GM12878 (cell line): ENCODE measurements at regions not wholly inside any gene's neighbourhood (a gene's known extent, or its start where the extent isn't known, plus 50 kb on each side); places are given as distances from the start of the nearest gene placed in this dataset.

Experiments
- ATAC-seq: fragments of 200-7000 bp; cut with Tn5 transposase; 3 replicates; pipeline ENCODE4 v1.9.1; 2020; ENCODE audit warnings: mild to moderate bottlenecking, moderate library complexity
- BruUV-seq: library from RNA; stranded (reverse); fragments of 400-500 nt; replicated peaks from 2 replicates; lab custom pipeline; 2021; lab: Mats Ljungman, UMichigan
- CTCF ChIA-PET: fragments of 300-600 bp; sonication (Branson Sonifier 250); formaldehyde crosslinking; extraction: SDS; loops from one replicate; lab custom pipeline; 2021; ENCODE audit warnings: inconsistent platforms; lab: Yijun Ruan, JAX
- POLR2A ChIA-PET: fragments of 350-600 bp; formaldehyde crosslinking; extraction: SDS; loops from one replicate; lab custom pipeline; 2021; ENCODE audit warnings: inconsistent platforms; lab: Charles Lee
- RAD21 ChIA-PET: fragments of 300-600 bp; sonication (Branson Sonifier 250); formaldehyde crosslinking; loops from one replicate; lab custom pipeline; 2023; ENCODE audit warnings: antibody characterized with exemption; ENCODE audit not compliant: unreplicated experiment; lab: Charles Lee
- SMC1A ChIA-PET: fragments of 300-600 bp; sonication (Branson Sonifier 250); formaldehyde crosslinking; loops from one replicate; lab custom pipeline; 2023; ENCODE audit not compliant: unreplicated experiment, uncharacterized antibody; lab: Charles Lee
- DNase-seq: peaks from one replicate; pipeline ENCODE4 v3.0.0-alpha.2; 2011; ENCODE audit warnings: low read depth, low spot score
- FAIRE-seq: peaks from 3 replicates; lab custom pipeline; 2011; peaks lifted over from hg19 to GRCh38; lab: Jason Lieb, UNC
- H2AFZ ChIP-seq: 2 replicates; pipeline ENCODE4 v1.6.0; 2011; ENCODE audit warnings: low read depth, low read length, control low read depth; ENCODE audit not compliant: control insufficient read depth
- H3K27ac ChIP-seq: 2 replicates; pipeline ENCODE4 v1.5.1; 2011; ENCODE audit warnings: control low read depth; ENCODE audit not compliant: control insufficient read depth, insufficient read depth
- H3K27me3 ChIP-seq, 2 experiments: replicated peaks in 1 of 2; 2 replicates each; pipeline versions ENCODE4 v1.6.0 to v1.6.1; 2011; ENCODE audit warnings: low read length in 1 of 2; ENCODE audit not compliant: control insufficient read depth in 2 of 2, insufficient read depth in 2 of 2
- H3K36me3 ChIP-seq, 2 experiments: 2 replicates each; pipeline ENCODE4 v1.5.1; 2011; ENCODE audit warnings: low read length in 1 of 2; ENCODE audit not compliant: control insufficient read depth in 2 of 2, insufficient read depth in 2 of 2
- H3K4me1 ChIP-seq: 2 replicates; pipeline ENCODE4 v1.6.1; 2011; ENCODE audit warnings: mild to moderate bottlenecking, low read length, moderate library complexity, mixed read lengths; ENCODE audit not compliant: control insufficient read depth, insufficient read depth
- H3K4me2 ChIP-seq: 2 replicates; pipeline ENCODE4 v1.6.0; 2011; ENCODE audit warnings: control low read depth; ENCODE audit not compliant: control insufficient read depth, insufficient read depth
- H3K4me3 ChIP-seq: fragments of 200-600 bp; sonication (generic); 2 replicates; pipeline ENCODE4 v1.5.1; 2016
- H3K79me2 ChIP-seq: 2 replicates; pipeline ENCODE4 v1.6.0; 2011; ENCODE audit warnings: low read length; ENCODE audit not compliant: control insufficient read depth, insufficient read depth
- H3K9ac ChIP-seq: 2 replicates; pipeline ENCODE4 v1.8.0; 2011; ENCODE audit warnings: low read length, control low read depth, mixed read lengths; ENCODE audit not compliant: control insufficient read depth, insufficient read depth
- H3K9me3 ChIP-seq: replicated peaks from 3 replicates; pipeline ENCODE4 v1.5.1; 2011; ENCODE audit warnings: mild to moderate bottlenecking, low read length; ENCODE audit not compliant: control insufficient read depth, insufficient read depth
- H4K20me1 ChIP-seq: 2 replicates; pipeline ENCODE4 v1.6.0; 2011; ENCODE audit not compliant: control insufficient read depth, insufficient read depth
- ASH2L ChIP-seq: fragments of 300-600, 200-600 bp; sonication (generic); IDR thresholded peaks from 2 replicates; pipeline ENCODE4 v1.6.1; 2017; ENCODE audit warnings: low read depth, mild to moderate bottlenecking, borderline replicate concordance
- HDAC2 ChIP-seq: fragments of 200-600 bp; sonication (generic); IDR thresholded peaks from 2 replicates; pipeline ENCODE4 v1.6.1; 2017
- HSF1 ChIP-seq: fragments of 150-350 bp; IDR thresholded peaks from 2 replicates; pipeline ENCODE4 v1.6.1; 2014; ENCODE audit warnings: mild to moderate bottlenecking, low read depth, low read length
- MAX ChIP-seq: IDR thresholded peaks from 2 replicates; pipeline ENCODE4 v1.6.1; 2012; ENCODE audit warnings: low read depth, low read length, improper control_type of control experiment
- MXI1 ChIP-seq: fragments of 150-350 bp; IDR thresholded peaks from 2 replicates; pipeline ENCODE4 v1.6.1; 2011; ENCODE audit warnings: low read depth, mild to moderate bottlenecking, inconsistent platforms, low read length, improper control_type of control experiment
- MYC ChIP-seq: IDR thresholded peaks from 2 replicates; pipeline ENCODE4 v1.6.1; 2011; ENCODE audit warnings: mild to moderate bottlenecking, low read length, moderate library complexity, inconsistent platforms; ENCODE audit not compliant: insufficient read depth, insufficient replicate concordance, insufficient read length, severe bottlenecking
- NR2C1 ChIP-seq: fragments of 450-650 bp; IDR thresholded peaks from 2 replicates; pipeline ENCODE4 v1.6.1; 2017; ENCODE audit warnings: antibody characterized with exemption, mild to moderate bottlenecking, moderate library complexity
- PAX5 ChIP-seq: IDR thresholded peaks from 2 replicates; pipeline ENCODE4 v1.6.1; 2011; ENCODE audit warnings: low read depth, low read length, borderline replicate concordance
- POLR2AphosphoS2 ChIP-seq: IDR thresholded peaks from 2 replicates; pipeline ENCODE4 v1.6.1; 2011; ENCODE audit warnings: low read depth, mild to moderate bottlenecking, low read length, improper control_type of control experiment, moderate library complexity
- SREBF1 ChIP-seq: IDR thresholded peaks from 2 replicates; pipeline ENCODE4 v1.6.1; 2012; ENCODE audit warnings: mild to moderate bottlenecking, low read length
- YBX1 ChIP-seq: fragments of 450-650 bp; IDR thresholded peaks from 2 replicates; pipeline ENCODE4 v1.6.1; 2016; ENCODE audit warnings: antibody characterized with exemption
- ZNF622 ChIP-seq: fragments of 450-650 bp; IDR thresholded peaks from 2 replicates; pipeline ENCODE4 v1.6.1; 2017; ENCODE audit warnings: mild to moderate bottlenecking, inconsistent platforms
- WGBS: methylation state at CpG from one replicate; pipeline ENCODE4 v1.1.6; 2016; ENCODE audit warnings: low lambda C conversion rate; ENCODE audit not compliant: insufficient replicate concordance, insufficient coverage; ENCODE audit errors: missing lambda C conversion rate; 5-methylcytosine and 5-hydroxymethylcytosine counted together
- in situ Hi-C: fragments of 300-500 bp; cut with MboI; formaldehyde crosslinking; loops from 9 replicates; pipeline ENCODE4 v1.14.3; 2018; ENCODE audit warnings: mixed read lengths
- intact Hi-C: fragments of 100-400 bp; cut with micrococcal nuclease; formaldehyde crosslinking; loops from one replicate; pipeline ENCODE4 v1.14.2; 2022; ENCODE audit not compliant: unreplicated experiment

GRCh38 chr3:11699083-11699427 is 55.3 kb upstream of the VGLL4 start:
- no peak for ATAC-seq
- ChIA-PET RAD21 (no interaction called here), POLR2A (no interaction called here), SMC1A (no interaction called here), CTCF (interaction anchor here (0.6 to 1.4 kb wide), 2 partner anchors 105 to 457 kb away, joined by 3 to 5 read pairs; no protein-coding TSS in a partner anchor)
- Histone ChIP-seq H4K20me1 (no peaks in the 10 kb centered on the region), H3K27ac (no peak overlapping the region), H2AFZ (no peak overlapping the region), H3K36me3 (no peaks in the 10 kb centered on the region), H3K9me3 (no peaks in the 10 kb centered on the region), H3K79me2 (no peaks in the 10 kb centered on the region), H3K27me3 (no peaks in the 10 kb centered on the region), H3K4me1 (no peaks in the 10 kb centered on the region), H3K9ac (no peak overlapping the region), H3K4me2 (no peak overlapping the region), H3K4me3 (no peak overlapping the region)
- no peak for DNase-seq
- intact Hi-C loops (no loop called here), in situ Hi-C loops (no loop called here)
- no TSS peak for BruUV-seq
- FAIRE-seq: no peak
- TF ChIP-seq MXI1 (no peak), HSF1 (no peak), ASH2L (no peak), ZNF622 (no peak)
- 93% methylated on average over 2 of the region's 2 CpGs for WGBS

GRCh38 chr3:11698326-11699082 is 54.8 kb upstream of the VGLL4 start:
- Histone ChIP-seq H3K4me2 (no peak overlapping the region), H3K4me3 (no peak overlapping the region), H4K20me1 (no peaks in the 10 kb centered on the region), H3K9me3 (no peaks in the 10 kb centered on the region), H3K79me2 (no peaks in the 10 kb centered on the region), H3K9ac (no peak overlapping the region), H2AFZ (no peak overlapping the region), H3K27me3 (no peaks in the 10 kb centered on the region), H3K36me3 (no peaks in the 10 kb centered on the region), H3K27ac (no peak overlapping the region), H3K4me1 (no peaks in the 10 kb centered on the region)
- FAIRE-seq (peak; percentile 31), DNase-seq (no peak), ATAC-seq (no peak)
- in situ Hi-C loops (no loop called here), intact Hi-C loops (no loop called here)
- WGBS: 95% methylated on average over 7 of the region's 7 CpGs
- CTCF ChIA-PET: interaction anchor here (1.4 kb wide), 1 partner anchor 106 kb away, joined by 5 read pairs; no protein-coding TSS in a partner anchor
- no peak for TF ChIP-seq MYC
- no peak for TF ChIP-seq MAX
- no peak for TF ChIP-seq HDAC2
- TF ChIP-seq PAX5: no peak
- TF ChIP-seq SREBF1: no peak
- no peak for TF ChIP-seq YBX1
- no peak for TF ChIP-seq POLR2AphosphoS2
- no peak for TF ChIP-seq NR2C1
- no TSS peak for BruUV-seq
- POLR2A ChIA-PET: no interaction called here
- SMC1A ChIA-PET: no interaction called here
- RAD21 ChIA-PET: no interaction called here
